Smooth muscle cell (in vitro differentiated cells): ENCODE measurements at regions not wholly inside any gene's neighbourhood (a gene's known extent, or its start where the extent isn't known, plus 50 kb on each side); places are given as distances from the start of the nearest gene placed in this dataset.

Source experiments
- DNase-seq: peaks from one replicate; lab custom pipeline; 2025; ENCODE audit not compliant: unreplicated experiment; lab: John Stamatoyannopoulos, UW
- H2AFZ ChIP-seq: fragments of 200-600 bp; sonication (generic); 2 replicates; pipeline ENCODE4 v1.6.0; 2016; ENCODE audit warnings: antibody characterized with exemption, low read depth, mild to moderate bottlenecking
- H3F3A ChIP-seq: fragments of 200-600 bp; sonication (generic); 2 replicates; pipeline ENCODE4 v1.6.0; 2017; ENCODE audit warnings: antibody characterized with exemption, low read depth
- H3K27ac ChIP-seq: fragments of 200-600 bp; sonication (generic); 2 replicates; pipeline ENCODE4 v1.5.1; 2016; ENCODE audit warnings: low read depth, mild to moderate bottlenecking
- H3K27me3 ChIP-seq: fragments of 200-600 bp; sonication (generic); 2 replicates; pipeline ENCODE4 v1.6.1; 2016; ENCODE audit warnings: low read depth, mild to moderate bottlenecking
- H3K36me3 ChIP-seq: fragments of 200-600 bp; sonication (generic); 2 replicates; pipeline ENCODE4 v1.5.1; 2016; ENCODE audit warnings: low read depth
- H3K4me1 ChIP-seq: fragments of 200-600 bp; sonication (generic); 2 replicates; pipeline ENCODE4 v1.5.1; 2016; ENCODE audit warnings: low read depth
- H3K4me2 ChIP-seq: fragments of 200-600 bp; sonication (generic); 2 replicates; pipeline ENCODE4 v1.6.0; 2016; ENCODE audit warnings: mild to moderate bottlenecking
- H3K4me3 ChIP-seq: fragments of 200-600 bp; sonication (generic); 2 replicates; pipeline ENCODE4 v1.5.1; 2016; ENCODE audit warnings: mild to moderate bottlenecking
- H3K79me2 ChIP-seq: fragments of 200-600 bp; sonication (generic); 2 replicates; pipeline ENCODE4 v1.6.0; 2016; ENCODE audit warnings: low read depth, mild to moderate bottlenecking
- H3K9ac ChIP-seq: fragments of 200-600 bp; sonication (generic); 2 replicates; pipeline ENCODE4 v1.6.0; 2016; ENCODE audit warnings: low read depth
- H3K9me3 ChIP-seq: fragments of 200-600 bp; sonication (generic); replicated peaks from 2 replicates; pipeline ENCODE4 v1.5.1; 2016; ENCODE audit warnings: low read depth
- H4K20me1 ChIP-seq: fragments of 200-600 bp; sonication (generic); 2 replicates; pipeline ENCODE4 v1.6.0; 2016; ENCODE audit warnings: low read depth
- CTCF ChIP-seq: fragments of 200-600 bp; sonication (generic); IDR thresholded peaks from 2 replicates; pipeline ENCODE4 v1.5.1; 2017; ENCODE audit warnings: borderline replicate concordance, mild to moderate bottlenecking, antibody characterized with exemption; ENCODE audit not compliant: insufficient read depth, poor library complexity, severe bottlenecking
- WGBS: methylation state at CpG from one replicate; pipeline ENCODE4 v1.1.7; 2016; ENCODE audit warnings: low lambda C conversion rate; 5-methylcytosine and 5-hydroxymethylcytosine counted together

- Histone ChIP-seq H3K4me1 (peaks cover 27% of the 10 kb centered on the region), H3K36me3 (no peaks in the 10 kb centered on the region), H3K27me3 (no peaks in the 10 kb centered on the region), H4K20me1 (no peaks in the 10 kb centered on the region), H2AFZ (no peak overlapping the region), H3K4me3 (no peak overlapping the region), H3K9ac (no peak overlapping the region), H3K4me2 (peak overlapping the region; percentile 60), H3K27ac (peak overlapping the region; percentile 82), H3K79me2 (no peaks in the 10 kb centered on the region), H3F3A (peaks cover 32% of the 10 kb centered on the region), H3K9me3 (no peaks in the 10 kb centered on the region)
- no peak for TF ChIP-seq CTCF
- 48% methylated on average over 14 of the region's 14 CpGs for WGBS
- no peak for DNase-seq
Measured at GRCh38 chr18:10142496-10143160, 228.8 kb downstream of the VAPA start.

GRCh38 chr18:10143596-10143995, 229.8 kb downstream of the VAPA start:
- no peak overlapping the region for H3K4me3 ChIP-seq
- H2AFZ ChIP-seq = no peak overlapping the region
- TF ChIP-seq CTCF = no peak
- 86% methylated on average over 3 of the region's 3 CpGs for WGBS
- H3K27ac ChIP-seq = no peak overlapping the region
- peaks cover 27% of the 10 kb centered on the region for H3K4me1 ChIP-seq
- H3F3A ChIP-seq = peaks cover 23% of the 10 kb centered on the region
- H3K9ac ChIP-seq = no peak overlapping the region
- no peaks in the 10 kb centered on the region for H3K27me3 ChIP-seq
- no peaks in the 10 kb centered on the region for H3K79me2 ChIP-seq
- no peaks in the 10 kb centered on the region for H4K20me1 ChIP-seq
- no peaks in the 10 kb centered on the region for H3K9me3 ChIP-seq
- no peak for DNase-seq
- H3K4me2 ChIP-seq = no peak overlapping the region
- no peaks in the 10 kb centered on the region for H3K36me3 ChIP-seq

GRCh38 chr18:10145546-10145945, 231.7 kb downstream of the VAPA start:
- no peak for DNase-seq
- Histone ChIP-seq H4K20me1 (no peaks in the 10 kb centered on the region), H3K9me3 (no peaks in the 10 kb centered on the region), H3K27me3 (no peaks in the 10 kb centered on the region), H3K4me2 (no peak overlapping the region), H3K4me1 (peaks cover 12% of the 10 kb centered on the region), H3K27ac (no peak overlapping the region), H3K36me3 (no peaks in the 10 kb centered on the region), H3K9ac (no peak overlapping the region), H2AFZ (no peak overlapping the region), H3K79me2 (no peaks in the 10 kb centered on the region), H3K4me3 (no peak overlapping the region), H3F3A (peaks cover 5% of the 10 kb centered on the region)
- no peak for TF ChIP-seq CTCF
- WGBS = 88% methylated on average over 4 of the region's 4 CpGs

GRCh38 chr18:10147226-10147625, 233.4 kb downstream of the VAPA start:
- WGBS = 95% methylated on average over 6 of the region's 6 CpGs
- H3K79me2 ChIP-seq = no peaks in the 10 kb centered on the region
- H3K27me3 ChIP-seq = no peaks in the 10 kb centered on the region
- H3K9ac ChIP-seq = no peak overlapping the region
- H3K27ac ChIP-seq = no peak overlapping the region
- TF ChIP-seq CTCF = no peak
- DNase-seq = no peak
- no peaks in the 10 kb centered on the region for H3K36me3 ChIP-seq
- no peak overlapping the region for H2AFZ ChIP-seq
- no peaks in the 10 kb centered on the region for H4K20me1 ChIP-seq
- H3K4me2 ChIP-seq = no peak overlapping the region
- no peak overlapping the region for H3K4me3 ChIP-seq
- H3K9me3 ChIP-seq = no peaks in the 10 kb centered on the region
- no peaks in the 10 kb centered on the region for H3F3A ChIP-seq
- peaks cover 3% of the 10 kb centered on the region for H3K4me1 ChIP-seq
